ENCODE measurements at regions not wholly inside any gene's neighbourhood (a gene's known extent, or its start where the extent isn't known, plus 50 kb on each side); places are given as distances from the start of the nearest gene placed in this dataset.

- Mint-ChIP-seq H3K36me3 (ENCODE audit: low read depth) (no peaks in the 10 kb centered on the region), H3K9me3 (peaks cover 4% of the 10 kb centered on the region), H3K27ac (no peak overlapping the region), H3K4me1 (peaks cover 4% of the 10 kb centered on the region), H3K27me3 (ENCODE audit: insufficient read depth) (peaks cover 4% of the 10 kb centered on the region), H3K4me3 (no peak overlapping the region)
- TF ChIP-seq CTCF (conservative IDR thresholded peaks at IDR 0.05) = no peak
- H3K4me3 ChIP-seq (ENCODE audit: low read length) = no peak overlapping the region
- 90% methylated on average over 2 of the region's 2 CpGs; no CpG with 5 or more reads in 1 of the 2 experiments for WGBS, 2 experiments (ENCODE audit: insufficient coverage in 1 of 2, insufficient read length in 1 of 2)
- no peaks in the 10 kb centered on the region for H3K4me1 ChIP-seq (ENCODE audit: control insufficient read depth, insufficient read depth, low read length)
- no peak overlapping the region for H3K27ac ChIP-seq (ENCODE audit: low read depth, low read length)
- no peaks in the 10 kb centered on the region for H3K27me3 ChIP-seq (ENCODE audit: control insufficient read depth, insufficient read depth, low read length, poor library complexity, severe bottlenecking)
- DNase-seq = no peak
- H3K9ac ChIP-seq (ENCODE audit: extremely low read depth, low read length, poor library complexity, severe bottlenecking) = no peak overlapping the region
- no peaks in the 10 kb centered on the region for H3K9me3 ChIP-seq (ENCODE audit: control insufficient read depth, low read length)
- H3K36me3 ChIP-seq (ENCODE audit: control insufficient read depth, insufficient read depth, low read length) = no peaks in the 10 kb centered on the region
These were observed 192.2 kb downstream of the TTC32 start for GRCh38 chr2:19709553-19709952.

DNA sequence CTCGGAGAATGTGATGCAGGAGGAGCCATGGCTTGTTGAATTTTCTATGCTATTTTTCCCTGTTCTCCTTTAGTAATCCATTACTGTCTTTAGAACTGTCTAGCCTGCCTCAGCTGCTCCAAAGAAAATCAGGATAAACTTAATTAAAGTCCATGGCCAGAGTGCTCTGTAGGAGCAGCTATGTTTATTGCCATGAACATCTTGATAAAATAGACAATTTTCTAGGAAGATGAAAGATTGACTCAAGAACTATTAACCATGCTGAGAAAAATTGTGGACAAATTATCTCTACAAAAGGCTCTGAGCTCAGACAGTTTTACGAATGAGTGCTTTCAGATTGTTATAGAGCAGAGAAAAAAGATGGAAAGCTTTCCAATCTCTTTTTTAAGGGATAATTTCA is 193.0 kb downstream of the TTC32 start:
- no peaks in the 10 kb centered on the region for H3K9me3 ChIP-seq (ENCODE audit: control insufficient read depth, low read length)

GRCh38 chr2:19706332-19706731 is 195.5 kb downstream of the TTC32 start:
- Histone ChIP-seq H3K27me3 (ENCODE audit: control insufficient read depth, insufficient read depth, low read length, poor library complexity, severe bottlenecking) (no peaks in the 10 kb centered on the region), H3K4me1 (ENCODE audit: control insufficient read depth, insufficient read depth, low read length) (no peaks in the 10 kb centered on the region), H3K9me3 (ENCODE audit: control insufficient read depth, low read length) (no peaks in the 10 kb centered on the region), H3K4me3 (ENCODE audit: low read length) (no peak overlapping the region), H3K9ac (ENCODE audit: extremely low read depth, low read length, poor library complexity, severe bottlenecking) (no peak overlapping the region), H3K27ac (ENCODE audit: low read depth, low read length) (no peak overlapping the region), H3K36me3 (ENCODE audit: control insufficient read depth, insufficient read depth, low read length) (no peaks in the 10 kb centered on the region)
- Mint-ChIP-seq H3K27ac (no peak overlapping the region), H3K4me3 (no peak overlapping the region), H3K27me3 (ENCODE audit: insufficient read depth) (peaks cover 8% of the 10 kb centered on the region), H3K9me3 (peaks cover 1% of the 10 kb centered on the region), H3K4me1 (peaks cover under 1% of the 10 kb centered on the region), H3K36me3 (ENCODE audit: low read depth) (no peaks in the 10 kb centered on the region)
- no peak for DNase-seq
- no peak for TF ChIP-seq CTCF (conservative IDR thresholded peaks at IDR 0.05)

More for the DNA sequence above, 193.0 kb downstream of the TTC32 start:
- no peaks in the 10 kb centered on the region for H3K36me3 ChIP-seq (ENCODE audit: control insufficient read depth, insufficient read depth, low read length)
- 75 to 90% methylated on average over 1 to 2 of the region's 2 CpGs for WGBS, 2 experiments (ENCODE audit: insufficient coverage in 1 of 2, insufficient read length in 1 of 2)
- H3K27ac Mint-ChIP-seq = no peak overlapping the region
- H3K4me3 ChIP-seq (ENCODE audit: low read length) = no peak overlapping the region
- H3K27me3 Mint-ChIP-seq (ENCODE audit: insufficient read depth) = peaks cover 4% of the 10 kb centered on the region
- peaks cover 4% of the 10 kb centered on the region for H3K9me3 Mint-ChIP-seq
- no peak overlapping the region for H3K4me3 Mint-ChIP-seq
- DNase-seq = no peak
- H3K4me1 Mint-ChIP-seq = peaks cover 4% of the 10 kb centered on the region
- H3K36me3 Mint-ChIP-seq (ENCODE audit: low read depth) = no peaks in the 10 kb centered on the region
- no peak for TF ChIP-seq CTCF (conservative IDR thresholded peaks at IDR 0.05)
- no peaks in the 10 kb centered on the region for H3K4me1 ChIP-seq (ENCODE audit: control insufficient read depth, insufficient read depth, low read length)
- H3K27me3 ChIP-seq (ENCODE audit: control insufficient read depth, insufficient read depth, low read length, poor library complexity, severe bottlenecking) = no peaks in the 10 kb centered on the region
- no peak overlapping the region for H3K9ac ChIP-seq (ENCODE audit: extremely low read depth, low read length, poor library complexity, severe bottlenecking)
- no peak overlapping the region for H3K27ac ChIP-seq (ENCODE audit: low read depth, low read length)
